GM12878 (cell line): ENCODE measurements at regions not wholly inside any gene's neighbourhood (a gene's known extent, or its start where the extent isn't known, plus 50 kb on each side); places are given as distances from the start of the nearest gene placed in this dataset.

Experiments used
- ATAC-seq: fragments of 200-7000 bp; cut with Tn5 transposase; 3 replicates; pipeline ENCODE4 v1.9.1; 2020; ENCODE audit warnings: mild to moderate bottlenecking, moderate library complexity
- BruUV-seq: library from RNA; stranded (reverse); fragments of 400-500 nt; replicated peaks from 2 replicates; lab custom pipeline; 2021; lab: Mats Ljungman, UMichigan
- CTCF ChIA-PET: fragments of 300-600 bp; sonication (Branson Sonifier 250); formaldehyde crosslinking; extraction: SDS; loops from one replicate; lab custom pipeline; 2021; ENCODE audit warnings: inconsistent platforms; lab: Yijun Ruan, JAX
- POLR2A ChIA-PET: fragments of 350-600 bp; formaldehyde crosslinking; extraction: SDS; loops from one replicate; lab custom pipeline; 2021; ENCODE audit warnings: inconsistent platforms; lab: Charles Lee
- RAD21 ChIA-PET: fragments of 300-600 bp; sonication (Branson Sonifier 250); formaldehyde crosslinking; loops from one replicate; lab custom pipeline; 2023; ENCODE audit warnings: antibody characterized with exemption; ENCODE audit not compliant: unreplicated experiment; lab: Charles Lee
- SMC1A ChIA-PET: fragments of 300-600 bp; sonication (Branson Sonifier 250); formaldehyde crosslinking; loops from one replicate; lab custom pipeline; 2023; ENCODE audit not compliant: unreplicated experiment, uncharacterized antibody; lab: Charles Lee
- DNase-seq: peaks from one replicate; pipeline ENCODE4 v3.0.0-alpha.2; 2011; ENCODE audit warnings: low read depth, low spot score
- FAIRE-seq: peaks from 3 replicates; lab custom pipeline; 2011; peaks lifted over from hg19 to GRCh38; lab: Jason Lieb, UNC
- H2AFZ ChIP-seq: 2 replicates; pipeline ENCODE4 v1.6.0; 2011; ENCODE audit warnings: low read depth, low read length, control low read depth; ENCODE audit not compliant: control insufficient read depth
- H3K27ac ChIP-seq: 2 replicates; pipeline ENCODE4 v1.5.1; 2011; ENCODE audit warnings: control low read depth; ENCODE audit not compliant: control insufficient read depth, insufficient read depth
- H3K27me3 ChIP-seq, 2 experiments: replicated peaks in 1 of 2; 2 replicates each; pipeline versions ENCODE4 v1.6.0 to v1.6.1; 2011; ENCODE audit warnings: low read length in 1 of 2; ENCODE audit not compliant: control insufficient read depth in 2 of 2, insufficient read depth in 2 of 2
- H3K36me3 ChIP-seq, 2 experiments: 2 replicates each; pipeline ENCODE4 v1.5.1; 2011; ENCODE audit warnings: low read length in 1 of 2; ENCODE audit not compliant: control insufficient read depth in 2 of 2, insufficient read depth in 2 of 2
- H3K4me1 ChIP-seq: 2 replicates; pipeline ENCODE4 v1.6.1; 2011; ENCODE audit warnings: mild to moderate bottlenecking, low read length, moderate library complexity, mixed read lengths; ENCODE audit not compliant: control insufficient read depth, insufficient read depth
- H3K4me2 ChIP-seq: 2 replicates; pipeline ENCODE4 v1.6.0; 2011; ENCODE audit warnings: control low read depth; ENCODE audit not compliant: control insufficient read depth, insufficient read depth
- H3K4me3 ChIP-seq: fragments of 200-600 bp; sonication (generic); 2 replicates; pipeline ENCODE4 v1.5.1; 2016
- H3K79me2 ChIP-seq: 2 replicates; pipeline ENCODE4 v1.6.0; 2011; ENCODE audit warnings: low read length; ENCODE audit not compliant: control insufficient read depth, insufficient read depth
- H3K9ac ChIP-seq: 2 replicates; pipeline ENCODE4 v1.8.0; 2011; ENCODE audit warnings: low read length, control low read depth, mixed read lengths; ENCODE audit not compliant: control insufficient read depth, insufficient read depth
- H3K9me3 ChIP-seq: replicated peaks from 3 replicates; pipeline ENCODE4 v1.5.1; 2011; ENCODE audit warnings: mild to moderate bottlenecking, low read length; ENCODE audit not compliant: control insufficient read depth, insufficient read depth
- H4K20me1 ChIP-seq: 2 replicates; pipeline ENCODE4 v1.6.0; 2011; ENCODE audit not compliant: control insufficient read depth, insufficient read depth
- ATF3 ChIP-seq: IDR thresholded peaks from 2 replicates; pipeline ENCODE4 v1.6.1; 2011; ENCODE audit warnings: low read depth, mild to moderate bottlenecking, low read length, moderate library complexity, borderline replicate concordance; ENCODE audit errors: extremely low read depth
- BRCA1 ChIP-seq: IDR thresholded peaks from 2 replicates; pipeline ENCODE4 v1.6.1; 2011; ENCODE audit warnings: low read depth, low read length, improper control_type of control experiment
- CHD4 ChIP-seq: fragments of 200-600 bp; sonication (generic); IDR thresholded peaks from 2 replicates; pipeline ENCODE4 v1.6.1; 2016; ENCODE audit warnings: mild to moderate bottlenecking
- ETV6 ChIP-seq, 2 experiments: fragments of 450-650 bp in 1 of 2; IDR thresholded peaks in 1 of 2; conservative IDR thresholded peaks in 1 of 2; 2 replicates each; pipeline ENCODE4 v1.6.1; 2014; ENCODE audit warnings: antibody characterized with exemption in 1 of 2, borderline replicate concordance in 1 of 2, low read depth in 1 of 2, mild to moderate bottlenecking in 1 of 2, moderate library complexity in 1 of 2
- IKZF2 ChIP-seq, 2 experiments: fragments of 450-650 bp; IDR thresholded peaks; 2 replicates each; pipeline ENCODE4 v1.6.1; 2017; ENCODE audit warnings: mild to moderate bottlenecking in 2 of 2, moderate library complexity in 2 of 2
- IRF4 ChIP-seq: IDR thresholded peaks from 2 replicates; pipeline ENCODE4 v1.6.1; 2011; ENCODE audit warnings: low read depth, low read length
- NBN ChIP-seq: fragments of 450-650 bp; IDR thresholded peaks from 2 replicates; pipeline ENCODE4 v1.6.1; 2016
- POLR2AphosphoS2 ChIP-seq: IDR thresholded peaks from 2 replicates; pipeline ENCODE4 v1.6.1; 2011; ENCODE audit warnings: low read depth, mild to moderate bottlenecking, low read length, improper control_type of control experiment, moderate library complexity
- SMAD5 ChIP-seq: IDR thresholded peaks from 2 replicates; pipeline ENCODE4 v1.6.1; 2016; ENCODE audit warnings: antibody characterized with exemption, low read depth
- ZNF622 ChIP-seq: fragments of 450-650 bp; IDR thresholded peaks from 2 replicates; pipeline ENCODE4 v1.6.1; 2017; ENCODE audit warnings: mild to moderate bottlenecking, inconsistent platforms
- WGBS: methylation state at CpG from one replicate; pipeline ENCODE4 v1.1.6; 2016; ENCODE audit warnings: low lambda C conversion rate; ENCODE audit not compliant: insufficient replicate concordance, insufficient coverage; ENCODE audit errors: missing lambda C conversion rate; 5-methylcytosine and 5-hydroxymethylcytosine counted together
- in situ Hi-C: fragments of 300-500 bp; cut with MboI; formaldehyde crosslinking; loops from 9 replicates; pipeline ENCODE4 v1.14.3; 2018; ENCODE audit warnings: mixed read lengths
- intact Hi-C: fragments of 100-400 bp; cut with micrococcal nuclease; formaldehyde crosslinking; loops from one replicate; pipeline ENCODE4 v1.14.2; 2022; ENCODE audit not compliant: unreplicated experiment
- TF ChIP-seq, protein P1 (sequence below): IDR thresholded peaks from 2 replicates; pipeline ENCODE4 v1.6.1; 2012; ENCODE audit warnings: improper control_type of control experiment, low read depth, low read length; ENCODE audit not compliant: insufficient replicate concordance
- TF ChIP-seq, protein P2 (sequence below): IDR thresholded peaks from 2 replicates; pipeline ENCODE4 v1.6.1; 2011; ENCODE audit warnings: mild to moderate bottlenecking, low read depth, low read length, moderate library complexity; ENCODE audit not compliant: insufficient replicate concordance

- TF ChIP-seq, protein P1, sequence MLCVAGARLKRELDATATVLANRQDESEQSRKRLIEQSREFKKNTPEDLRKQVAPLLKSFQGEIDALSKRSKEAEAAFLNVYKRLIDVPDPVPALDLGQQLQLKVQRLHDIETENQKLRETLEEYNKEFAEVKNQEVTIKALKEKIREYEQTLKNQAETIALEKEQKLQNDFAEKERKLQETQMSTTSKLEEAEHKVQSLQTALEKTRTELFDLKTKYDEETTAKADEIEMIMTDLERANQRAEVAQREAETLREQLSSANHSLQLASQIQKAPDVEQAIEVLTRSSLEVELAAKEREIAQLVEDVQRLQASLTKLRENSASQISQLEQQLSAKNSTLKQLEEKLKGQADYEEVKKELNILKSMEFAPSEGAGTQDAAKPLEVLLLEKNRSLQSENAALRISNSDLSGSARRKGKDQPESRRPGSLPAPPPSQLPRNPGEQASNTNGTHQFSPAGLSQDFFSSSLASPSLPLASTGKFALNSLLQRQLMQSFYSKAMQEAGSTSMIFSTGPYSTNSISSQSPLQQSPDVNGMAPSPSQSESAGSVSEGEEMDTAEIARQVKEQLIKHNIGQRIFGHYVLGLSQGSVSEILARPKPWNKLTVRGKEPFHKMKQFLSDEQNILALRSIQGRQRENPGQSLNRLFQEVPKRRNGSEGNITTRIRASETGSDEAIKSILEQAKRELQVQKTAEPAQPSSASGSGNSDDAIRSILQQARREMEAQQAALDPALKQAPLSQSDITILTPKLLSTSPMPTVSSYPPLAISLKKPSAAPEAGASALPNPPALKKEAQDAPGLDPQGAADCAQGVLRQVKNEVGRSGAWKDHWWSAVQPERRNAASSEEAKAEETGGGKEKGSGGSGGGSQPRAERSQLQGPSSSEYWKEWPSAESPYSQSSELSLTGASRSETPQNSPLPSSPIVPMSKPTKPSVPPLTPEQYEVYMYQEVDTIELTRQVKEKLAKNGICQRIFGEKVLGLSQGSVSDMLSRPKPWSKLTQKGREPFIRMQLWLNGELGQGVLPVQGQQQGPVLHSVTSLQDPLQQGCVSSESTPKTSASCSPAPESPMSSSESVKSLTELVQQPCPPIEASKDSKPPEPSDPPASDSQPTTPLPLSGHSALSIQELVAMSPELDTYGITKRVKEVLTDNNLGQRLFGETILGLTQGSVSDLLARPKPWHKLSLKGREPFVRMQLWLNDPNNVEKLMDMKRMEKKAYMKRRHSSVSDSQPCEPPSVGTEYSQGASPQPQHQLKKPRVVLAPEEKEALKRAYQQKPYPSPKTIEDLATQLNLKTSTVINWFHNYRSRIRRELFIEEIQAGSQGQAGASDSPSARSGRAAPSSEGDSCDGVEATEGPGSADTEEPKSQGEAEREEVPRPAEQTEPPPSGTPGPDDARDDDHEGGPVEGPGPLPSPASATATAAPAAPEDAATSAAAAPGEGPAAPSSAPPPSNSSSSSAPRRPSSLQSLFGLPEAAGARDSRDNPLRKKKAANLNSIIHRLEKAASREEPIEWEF = no peak
- no peak for TF ChIP-seq CHD4
- TF ChIP-seq ATF3 = no peak
Measured at GRCh38 chr2:164061129-164061746, 325.4 kb upstream of the FIGN start (continued).

DNA sequence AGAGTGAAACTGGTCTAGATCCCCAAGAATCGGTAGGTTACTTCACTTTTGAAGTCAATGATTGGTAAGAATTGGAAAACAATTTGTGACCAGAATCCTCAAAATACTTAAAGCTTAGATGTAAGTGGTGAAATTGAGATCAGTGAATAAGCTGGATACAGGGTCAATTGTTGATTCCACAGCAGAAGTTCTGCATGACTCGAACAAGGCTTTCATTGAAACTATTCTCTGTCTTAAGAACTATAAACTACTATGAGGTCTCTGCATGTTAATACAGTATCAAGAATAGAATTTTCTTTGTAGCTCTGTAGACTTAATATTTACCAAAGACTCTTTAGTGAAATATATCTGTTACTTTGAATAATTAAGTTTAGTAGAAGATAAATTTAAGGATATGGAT, 324.2 kb upstream of the FIGN start:
- in situ Hi-C loops = no loop called here
- H3K4me1 ChIP-seq = no peaks in the 10 kb centered on the region
- TF ChIP-seq ETV6 (conservative IDR thresholded peaks at IDR 0.05 in 1 of 2, IDR thresholded peaks at IDR 0.05 in 1 of 2; ENCODE audit: borderline replicate concordance in 1 of 2, low read depth in 1 of 2) (no peak), POLR2AphosphoS2 (no peak), IRF4 (no peak), IKZF2 (IDR thresholded peaks at IDR 0.05) (no peak), ZNF622 (no peak), BRCA1 (no peak), SMAD5 (no peak), NBN (no peak)
- TF ChIP-seq, protein P2, sequence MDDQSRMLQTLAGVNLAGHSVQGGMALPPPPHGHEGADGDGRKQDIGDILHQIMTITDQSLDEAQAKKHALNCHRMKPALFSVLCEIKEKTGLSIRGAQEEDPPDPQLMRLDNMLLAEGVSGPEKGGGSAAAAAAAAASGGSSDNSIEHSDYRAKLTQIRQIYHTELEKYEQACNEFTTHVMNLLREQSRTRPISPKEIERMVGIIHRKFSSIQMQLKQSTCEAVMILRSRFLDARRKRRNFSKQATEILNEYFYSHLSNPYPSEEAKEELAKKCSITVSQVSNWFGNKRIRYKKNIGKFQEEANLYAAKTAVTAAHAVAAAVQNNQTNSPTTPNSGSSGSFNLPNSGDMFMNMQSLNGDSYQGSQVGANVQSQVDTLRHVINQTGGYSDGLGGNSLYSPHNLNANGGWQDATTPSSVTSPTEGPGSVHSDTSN = no peak
- H3K4me3 ChIP-seq = no peak overlapping the region
- DNase-seq (no peak), ATAC-seq (no peak), FAIRE-seq (peak; percentile 27)
- 0% methylated on average over 2 of the region's 2 CpGs for WGBS
- H3K79me2 ChIP-seq = no peaks in the 10 kb centered on the region
- intact Hi-C loops = loop anchor here (2.0 to 10.0 kb wide), 3 partner anchors 181 to 868 kb away; no protein-coding TSS in a partner anchor
- no peak overlapping the region for H3K4me2 ChIP-seq
- no peaks in the 10 kb centered on the region for H4K20me1 ChIP-seq
- ChIA-PET RAD21 (interaction anchor here (1.3 kb wide), 1 partner anchor 877 kb away, joined by 4 read pairs; no protein-coding TSS in a partner anchor), CTCF (interaction anchor here (1.0 to 3.2 kb wide), 10 partner anchors 8 to 889 kb away, joined by 3 to 32 read pairs (median 6); no protein-coding TSS in a partner anchor), SMC1A (interaction anchor here (0.7 to 2.8 kb wide), 8 partner anchors 11 to 868 kb away, joined by 3 to 21 read pairs (median 4); no protein-coding TSS in a partner anchor), POLR2A (no interaction called here)
- no TSS peak for BruUV-seq
- H3K36me3 ChIP-seq = no peaks in the 10 kb centered on the region
- H3K27ac ChIP-seq = no peak overlapping the region
- no peak overlapping the region for H2AFZ ChIP-seq
- H3K9me3 ChIP-seq = no peaks in the 10 kb centered on the region
- H3K27me3 ChIP-seq = no peaks in the 10 kb centered on the region
- H3K9ac ChIP-seq = no peak overlapping the region
